Activated gamma-delta T cell treated with Interleukin-2 at 50 U/mL for 16 hours (primary cell): ENCODE measurements at regions not wholly inside any gene's neighbourhood (a gene's known extent, or its start where the extent isn't known, plus 50 kb on each side); places are given as distances from the start of the nearest gene placed in this dataset.

ENCODE experiments used
- DNase-seq: peaks from one replicate; pipeline ENCODE4 v3.0.0-alpha.2; 2020

- no peak for DNase-seq
These were observed 58.9 kb upstream of the CLMP start for GRCh38 chr11:123253911-123254310.

- no peak for DNase-seq
These were observed 58.2 kb upstream of the CLMP start for GRCh38 chr11:123253223-123253622.

- DNase-seq: no peak
These were observed 56.8 kb upstream of the CLMP start for GRCh38 chr11:123251657-123252344.

DNA sequence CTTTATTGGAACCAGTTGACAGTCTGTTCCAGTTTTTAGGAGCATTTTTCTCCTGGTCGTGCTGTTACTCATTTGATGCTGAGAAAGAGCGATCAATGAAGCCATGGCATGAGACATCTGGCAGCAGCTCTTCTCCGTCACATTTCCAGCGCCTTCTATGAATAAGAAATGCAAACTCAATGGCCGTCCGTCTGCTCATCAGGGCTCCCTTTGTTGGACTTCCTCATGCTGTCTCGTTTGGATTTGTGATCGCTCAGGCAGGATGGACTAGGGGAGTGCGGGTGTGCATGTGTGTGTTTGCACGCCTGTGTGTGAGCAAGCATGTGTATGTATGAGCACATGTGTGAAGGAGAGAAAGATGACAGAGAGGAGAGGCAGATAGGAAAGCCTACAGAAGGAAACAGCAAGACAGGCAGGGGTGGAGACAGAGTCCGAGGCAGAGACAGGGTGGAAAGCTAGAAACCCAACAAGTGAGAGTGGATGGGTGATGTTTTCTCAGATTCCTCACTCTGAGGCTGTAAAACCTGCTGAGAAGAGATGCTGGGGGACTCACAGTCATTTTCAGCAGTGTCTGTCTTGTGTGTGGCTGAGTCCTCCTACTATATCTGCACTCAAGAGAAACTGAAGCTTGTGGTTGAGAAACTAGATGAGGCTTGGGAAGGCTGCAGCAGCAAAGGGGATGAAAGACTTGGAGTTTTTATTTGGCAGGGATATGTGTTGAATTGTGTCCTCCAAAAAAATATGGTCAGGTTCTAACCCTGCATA is 56.0 kb upstream of the CLMP start:
- no peak for DNase-seq

- no peak for DNase-seq
These were observed 54.3 kb upstream of the CLMP start for GRCh38 chr11:123249354-123249753.

DNA sequence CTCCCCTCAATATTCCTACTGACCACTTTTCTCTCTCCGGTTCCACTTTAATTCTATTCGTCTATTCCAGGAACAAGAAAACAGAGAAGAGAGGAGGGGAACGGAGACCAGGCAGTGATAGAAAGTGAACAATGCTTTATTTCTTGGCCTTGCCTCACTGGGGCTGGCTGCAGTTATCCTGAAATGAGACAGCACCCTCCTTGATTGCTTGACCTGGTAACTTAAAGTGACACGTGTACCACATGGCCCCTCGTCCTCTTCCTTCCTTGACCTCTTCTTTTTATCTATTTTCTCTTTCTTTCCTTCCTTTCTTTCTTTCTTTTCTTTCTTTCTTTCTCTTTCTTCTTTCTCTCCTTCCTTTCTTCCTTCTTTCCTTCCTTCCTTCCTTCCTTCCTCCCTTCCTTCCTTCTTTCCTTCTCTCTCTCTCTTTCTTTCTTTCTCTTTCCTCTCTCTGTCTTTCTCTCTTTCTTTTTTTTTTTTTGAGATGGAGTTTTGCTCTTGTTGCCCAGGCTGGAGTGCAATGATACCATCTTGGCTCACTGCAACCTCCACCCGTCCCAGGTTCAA is 52.8 kb upstream of the CLMP start:
- DNase-seq: no peak

DNA sequence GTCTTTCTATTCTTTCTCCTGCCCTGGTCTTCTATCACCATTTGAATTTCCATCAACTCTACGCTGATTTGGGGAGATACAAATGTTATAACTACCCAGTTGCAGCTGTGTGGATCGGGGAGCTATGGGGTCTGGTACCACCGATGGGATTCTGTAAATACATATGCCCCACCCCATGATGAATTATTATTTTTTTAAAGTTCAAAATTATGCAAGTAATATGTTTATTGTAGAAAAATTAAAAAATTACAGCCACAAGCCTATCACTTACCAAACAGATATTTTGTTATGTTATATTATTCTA is 52.4 kb upstream of the CLMP start:
- no peak for DNase-seq

DNA sequence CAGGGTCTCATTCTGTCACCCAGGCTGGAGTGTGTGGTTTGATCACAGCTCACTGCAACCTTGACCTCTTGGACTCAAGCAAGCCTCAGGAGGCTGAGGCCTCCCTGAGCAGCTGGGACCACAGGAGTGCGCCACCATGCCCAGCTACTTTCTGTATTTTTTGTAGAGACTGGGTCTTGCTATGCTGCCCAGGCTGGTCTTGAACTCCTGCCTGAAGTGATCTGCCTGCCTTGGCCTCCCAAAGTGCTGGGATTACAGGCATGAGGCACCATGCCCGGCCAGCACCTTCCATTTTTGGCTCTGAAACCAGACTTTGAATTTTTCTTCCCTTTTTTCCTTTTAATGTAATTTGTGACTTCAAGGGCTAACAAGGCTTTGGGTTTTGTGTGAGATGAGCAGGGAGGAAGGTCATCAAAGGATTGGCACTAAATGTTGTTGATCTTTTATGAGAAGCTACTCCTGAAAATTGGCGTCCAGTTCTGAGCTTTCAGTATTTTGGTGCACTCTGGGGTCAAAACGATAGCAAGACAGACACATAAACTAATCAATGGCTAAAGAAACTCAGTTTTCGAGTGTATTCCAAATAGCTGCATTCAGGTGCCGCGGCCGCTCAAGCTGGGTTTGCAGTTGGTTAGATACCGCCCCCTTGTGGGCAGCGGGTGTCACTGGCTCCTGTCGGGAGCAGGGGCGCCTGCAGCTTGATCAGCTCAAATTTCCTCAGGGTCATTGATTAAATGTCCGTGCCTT is 51.9 kb upstream of the CLMP start:
- peak; percentile 81 for DNase-seq

DNA sequence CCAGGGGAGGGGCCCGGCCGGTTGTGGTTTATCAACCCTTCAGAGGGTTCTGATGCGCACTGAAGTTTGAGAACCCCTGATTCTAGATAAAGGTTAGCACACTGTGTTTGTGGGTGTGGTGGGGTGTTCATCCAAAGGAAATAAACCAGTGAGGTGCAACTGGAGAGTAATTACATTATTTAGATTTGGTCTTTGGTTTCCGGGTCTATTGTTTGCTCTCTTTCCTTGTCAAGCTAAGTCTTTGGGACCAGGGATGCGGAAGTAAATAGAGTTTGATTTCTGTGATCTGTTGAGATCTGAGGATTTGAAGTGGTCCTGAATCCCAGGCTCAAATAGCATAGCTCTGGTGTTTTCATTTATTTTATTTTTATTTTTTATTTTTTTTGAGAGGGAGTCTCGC is 50.5 kb upstream of the CLMP start:
- no peak for DNase-seq
